ENCODE measurements at regions not wholly inside any gene's neighbourhood (a gene's known extent, or its start where the extent isn't known, plus 50 kb on each side); places are given as distances from the start of the nearest gene placed in this dataset.

DNA sequence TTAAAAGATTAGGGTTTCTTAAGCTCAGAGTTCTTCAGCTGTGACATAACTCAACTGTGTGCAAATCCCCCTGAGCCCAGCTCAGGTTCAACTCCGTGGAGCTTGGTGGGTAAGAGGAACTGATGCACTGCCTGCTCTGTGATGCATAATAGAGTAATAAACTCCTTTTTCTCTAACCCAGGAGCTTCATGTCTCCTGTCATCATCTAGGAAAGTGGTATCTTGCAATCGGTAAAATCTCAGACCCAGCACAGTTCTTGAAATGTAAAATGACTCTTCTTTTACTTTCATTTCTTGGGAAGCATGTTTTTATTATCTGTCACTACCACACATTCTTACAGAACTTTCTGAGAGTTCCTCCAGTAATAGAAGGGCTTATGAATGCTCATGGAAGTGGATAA lies 123.8 kb upstream of the PCDH9 start:
- TF ChIP-seq, protein P1, sequence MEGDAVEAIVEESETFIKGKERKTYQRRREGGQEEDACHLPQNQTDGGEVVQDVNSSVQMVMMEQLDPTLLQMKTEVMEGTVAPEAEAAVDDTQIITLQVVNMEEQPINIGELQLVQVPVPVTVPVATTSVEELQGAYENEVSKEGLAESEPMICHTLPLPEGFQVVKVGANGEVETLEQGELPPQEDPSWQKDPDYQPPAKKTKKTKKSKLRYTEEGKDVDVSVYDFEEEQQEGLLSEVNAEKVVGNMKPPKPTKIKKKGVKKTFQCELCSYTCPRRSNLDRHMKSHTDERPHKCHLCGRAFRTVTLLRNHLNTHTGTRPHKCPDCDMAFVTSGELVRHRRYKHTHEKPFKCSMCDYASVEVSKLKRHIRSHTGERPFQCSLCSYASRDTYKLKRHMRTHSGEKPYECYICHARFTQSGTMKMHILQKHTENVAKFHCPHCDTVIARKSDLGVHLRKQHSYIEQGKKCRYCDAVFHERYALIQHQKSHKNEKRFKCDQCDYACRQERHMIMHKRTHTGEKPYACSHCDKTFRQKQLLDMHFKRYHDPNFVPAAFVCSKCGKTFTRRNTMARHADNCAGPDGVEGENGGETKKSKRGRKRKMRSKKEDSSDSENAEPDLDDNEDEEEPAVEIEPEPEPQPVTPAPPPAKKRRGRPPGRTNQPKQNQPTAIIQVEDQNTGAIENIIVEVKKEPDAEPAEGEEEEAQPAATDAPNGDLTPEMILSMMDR (conservative IDR thresholded peaks at IDR 0.05) = no peak
- Mint-ChIP-seq H3K4me1 (ENCODE audit: unreplicated experiment) (peaks cover 3% of the 10 kb centered on the region), H3K9me3 (no peaks in the 10 kb centered on the region), H3K4me3 (no peak overlapping the region), H3K27ac (no peak overlapping the region), H3K27me3 (no peaks in the 10 kb centered on the region), H3K36me3 (no peaks in the 10 kb centered on the region)
- no peak for DNase-seq (ENCODE audit: extremely low spot score, unreplicated experiment)

DNA sequence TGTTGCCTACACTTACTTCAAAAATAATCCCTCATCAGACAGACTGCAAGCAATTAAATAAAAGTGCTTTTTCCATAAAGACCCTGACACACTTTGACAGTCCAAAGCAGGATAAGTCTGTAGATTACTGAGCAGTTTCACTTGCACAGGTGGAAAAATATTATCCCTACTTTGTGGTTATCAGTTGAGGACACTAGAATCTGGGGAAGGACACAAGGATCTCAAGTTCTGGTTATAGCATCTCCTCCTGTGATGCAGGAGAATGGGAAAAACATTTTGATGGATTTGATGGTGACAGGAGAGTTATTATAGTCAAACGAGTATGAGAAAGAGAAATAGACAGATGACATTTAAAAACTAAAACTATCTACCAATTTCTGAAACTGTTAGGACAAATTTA lies 122.9 kb upstream of the PCDH9 start:
- no peak overlapping the region for H3K27ac Mint-ChIP-seq
- peaks cover 3% of the 10 kb centered on the region for H3K4me1 Mint-ChIP-seq (ENCODE audit: unreplicated experiment)
- DNase-seq (ENCODE audit: extremely low spot score, unreplicated experiment) = no peak

DNA sequence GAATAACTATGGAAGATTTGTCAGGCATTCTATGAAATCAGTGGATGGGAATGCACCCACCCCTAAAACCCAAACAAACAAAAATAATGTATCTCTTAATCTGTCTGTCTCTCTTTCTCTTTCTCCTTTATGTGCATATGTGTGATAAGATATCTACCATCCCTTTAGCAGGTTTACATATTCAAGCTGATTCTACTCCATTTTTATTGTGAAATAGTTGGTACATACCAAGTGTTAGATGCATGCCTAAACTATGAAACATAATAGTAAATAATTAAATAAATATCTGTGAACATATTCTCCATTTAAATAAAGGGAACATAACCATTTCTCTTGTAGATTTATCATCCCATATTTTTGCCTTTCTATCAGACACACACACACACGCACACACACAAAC lies 121.8 kb upstream of the PCDH9 start:
- no peaks in the 10 kb centered on the region for H3K9me3 Mint-ChIP-seq
- no peak overlapping the region for H3K27ac Mint-ChIP-seq

More for the DNA sequence above, 122.9 kb upstream of the PCDH9 start:
- TF ChIP-seq, protein P1 (conservative IDR thresholded peaks at IDR 0.05) = no peak
- H3K4me3 Mint-ChIP-seq = no peak overlapping the region
- H3K36me3 Mint-ChIP-seq = no peaks in the 10 kb centered on the region
- H3K27me3 Mint-ChIP-seq = no peaks in the 10 kb centered on the region
- no peaks in the 10 kb centered on the region for H3K9me3 Mint-ChIP-seq

DNA sequence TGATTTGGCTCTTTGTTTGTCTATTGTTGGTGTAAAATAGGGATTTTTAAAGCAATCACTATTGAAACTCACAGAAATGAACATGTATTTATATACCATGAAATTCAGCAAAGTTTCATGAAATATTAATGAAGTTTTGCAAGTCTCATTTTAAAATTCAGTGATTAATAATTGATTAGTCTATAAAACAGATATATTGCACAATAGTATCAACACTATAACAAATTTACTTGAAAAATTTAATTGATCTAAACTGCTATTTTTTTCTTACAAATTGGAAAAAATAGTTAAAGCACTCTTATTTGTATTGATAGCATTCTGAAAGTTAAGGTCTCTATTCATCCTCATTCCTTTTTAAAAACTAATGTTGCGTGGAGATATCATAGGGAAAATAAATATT lies 121.0 kb upstream of the PCDH9 start:
- no peaks in the 10 kb centered on the region for H3K36me3 Mint-ChIP-seq
- TF ChIP-seq, protein P1 (conservative IDR thresholded peaks at IDR 0.05) = no peak
- DNase-seq (ENCODE audit: extremely low spot score, unreplicated experiment) = no peak
- H3K4me1 Mint-ChIP-seq (ENCODE audit: unreplicated experiment) = peaks cover 3% of the 10 kb centered on the region
- H3K27ac Mint-ChIP-seq = no peak overlapping the region
- H3K4me3 Mint-ChIP-seq = no peak overlapping the region
- H3K9me3 Mint-ChIP-seq = peaks cover 3% of the 10 kb centered on the region
- no peaks in the 10 kb centered on the region for H3K27me3 Mint-ChIP-seq

More for the DNA sequence above, 121.8 kb upstream of the PCDH9 start:
- Mint-ChIP-seq H3K36me3 (no peaks in the 10 kb centered on the region), H3K27me3 (no peaks in the 10 kb centered on the region), H3K4me3 (no peak overlapping the region), H3K4me1 (ENCODE audit: unreplicated experiment) (peaks cover 3% of the 10 kb centered on the region)
- no peak for DNase-seq (ENCODE audit: extremely low spot score, unreplicated experiment)
- TF ChIP-seq, protein P1 (conservative IDR thresholded peaks at IDR 0.05) = no peak

DNA sequence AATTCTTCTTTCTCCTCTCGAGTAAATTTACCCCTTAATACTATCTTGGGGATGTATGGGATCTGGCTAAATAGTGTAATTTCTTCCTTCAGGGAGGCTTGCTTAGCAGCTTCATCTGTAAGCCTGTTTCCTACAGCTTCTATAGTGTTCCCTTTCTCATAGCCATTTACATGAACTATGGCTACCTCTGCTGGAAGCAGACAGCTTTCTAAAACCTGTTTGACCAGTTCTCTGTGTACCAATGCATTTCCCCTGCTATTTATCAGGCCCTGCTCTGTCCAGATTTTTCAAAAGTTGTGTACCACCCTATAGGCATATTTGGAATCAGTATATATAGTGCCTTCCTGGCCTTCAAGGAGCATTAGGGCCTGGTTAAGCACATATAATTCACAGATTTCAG lies 113.6 kb upstream of the PCDH9 start:
- H3K4me3 Mint-ChIP-seq = peak overlapping the region; percentile 57
- TF ChIP-seq, protein P1 (conservative IDR thresholded peaks at IDR 0.05) = no peak
- peak overlapping the region; percentile 66 for H3K27ac Mint-ChIP-seq
- H3K36me3 Mint-ChIP-seq = peaks cover 4% of the 10 kb centered on the region
- no peak for DNase-seq (ENCODE audit: extremely low spot score, unreplicated experiment)
- H3K27me3 Mint-ChIP-seq = no peaks in the 10 kb centered on the region
- peaks cover 9% of the 10 kb centered on the region for H3K9me3 Mint-ChIP-seq
- H3K4me1 Mint-ChIP-seq (ENCODE audit: unreplicated experiment) = no peaks in the 10 kb centered on the region

DNA sequence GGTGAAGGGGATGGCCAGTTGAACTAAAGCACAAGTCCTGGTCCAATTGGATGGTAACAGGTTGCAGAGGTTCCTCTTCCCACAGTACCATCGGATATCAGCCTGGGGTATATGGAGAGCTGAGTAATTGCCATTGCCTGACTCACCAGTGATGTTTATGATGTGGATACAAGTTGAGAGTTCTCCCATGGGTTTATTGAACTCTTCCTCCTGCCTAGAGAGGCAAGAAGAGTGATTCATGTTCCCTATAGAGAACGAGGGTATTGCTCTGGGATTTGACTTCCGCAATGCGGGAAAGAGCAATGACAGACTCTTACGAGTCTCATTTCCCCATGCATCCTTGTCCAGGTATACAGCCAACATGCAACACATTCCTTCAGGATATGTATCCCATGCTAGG lies 111.3 kb upstream of the PCDH9 start:
- no peak overlapping the region for H3K4me3 Mint-ChIP-seq
- H3K27ac Mint-ChIP-seq = no peak overlapping the region
- peaks cover 9% of the 10 kb centered on the region for H3K9me3 Mint-ChIP-seq
- DNase-seq (ENCODE audit: extremely low spot score, unreplicated experiment) = no peak
- H3K27me3 Mint-ChIP-seq = no peaks in the 10 kb centered on the region
- H3K36me3 Mint-ChIP-seq = peaks cover 4% of the 10 kb centered on the region
- TF ChIP-seq, protein P1 (conservative IDR thresholded peaks at IDR 0.05) = no peak
- no peaks in the 10 kb centered on the region for H3K4me1 Mint-ChIP-seq (ENCODE audit: unreplicated experiment)
